WTC11 (cell line): ENCODE measurements at regions not wholly inside any gene's neighbourhood (a gene's known extent, or its start where the extent isn't known, plus 50 kb on each side); places are given as distances from the start of the nearest gene placed in this dataset.

Source experiments
- ATAC-seq: fragments of 200-7000 bp; cut with Tn5 transposase; 2 replicates; pipeline ENCODE4 v1.10.0; 2021; ENCODE audit warnings: mild to moderate bottlenecking, moderate library complexity
- CTCF ChIA-PET: fragments of 300-600 bp; sonication (Branson Sonifier 250); formaldehyde crosslinking; loops from one replicate; lab custom pipeline; 2021; ENCODE audit warnings: antibody characterized with exemption; lab: Charles Lee
- POLR2A ChIA-PET: fragments of 350-600 bp; sonication (Branson Sonifier 250); formaldehyde crosslinking; loops from one replicate; lab custom pipeline; 2021; ENCODE audit warnings: antibody characterized with exemption; lab: Charles Lee
- DNase-seq: peaks from one replicate; pipeline ENCODE4 v3.0.0; 2021; ENCODE audit warnings: low spot score
- H3K27ac Mint-ChIP-seq: 2 replicates; pipeline ENCODE4 v1.8.0; 2021; ENCODE audit warnings: mixed read lengths
- H3K27me3 Mint-ChIP-seq: 2 replicates; pipeline ENCODE4 v1.8.0; 2021; ENCODE audit warnings: low read depth, mild to moderate bottlenecking, moderate library complexity, mixed read lengths
- H3K36me3 Mint-ChIP-seq: 2 replicates; pipeline ENCODE4 v1.8.0; 2021; ENCODE audit warnings: mixed read lengths
- H3K4me1 Mint-ChIP-seq: 2 replicates; pipeline ENCODE4 v1.8.0; 2022; ENCODE audit warnings: mixed read lengths
- H3K4me3 Mint-ChIP-seq: 2 replicates; pipeline ENCODE4 v1.8.0; 2021; ENCODE audit warnings: mild to moderate bottlenecking, moderate library complexity, mixed read lengths
- H3K9me3 Mint-ChIP-seq: 2 replicates; pipeline ENCODE4 v1.8.0; 2021; ENCODE audit warnings: mixed read lengths
- CREB1 ChIP-seq: sonication (generic); formaldehyde crosslinking; IDR thresholded peaks from 2 replicates; pipeline ENCODE4 v1.8.0; 2023; ENCODE audit warnings: mild to moderate bottlenecking, missing genetic modification reagents
- FOXK1 ChIP-seq: sonication (generic); formaldehyde crosslinking; IDR thresholded peaks from 2 replicates; pipeline ENCODE4 v1.8.0; 2022; ENCODE audit warnings: mild to moderate bottlenecking, moderate library complexity, missing genetic modification reagents
- IRF2 ChIP-seq: sonication (generic); formaldehyde crosslinking; IDR thresholded peaks from 2 replicates; pipeline ENCODE4 v1.8.0; 2022; ENCODE audit warnings: low read depth, missing genetic modification reagents, borderline replicate concordance
- MXD4 ChIP-seq: fragments of 250-450 bp; sonication (Bioruptor Pico); IDR thresholded peaks from 2 replicates; pipeline ENCODE4 v1.8.0; 2021; ENCODE audit warnings: mild to moderate bottlenecking, moderate library complexity, borderline replicate concordance
- NR2C2 ChIP-seq: sonication (generic); formaldehyde crosslinking; IDR thresholded peaks from 2 replicates; pipeline ENCODE4 v1.8.0; 2022; ENCODE audit warnings: mild to moderate bottlenecking, missing genetic modification reagents
- PRRX2 ChIP-seq: fragments of 250-450 bp; sonication (Bioruptor Pico); IDR thresholded peaks from 2 replicates; pipeline ENCODE4 v1.8.0; 2021; ENCODE audit warnings: mild to moderate bottlenecking
- RELA ChIP-seq: sonication (generic); formaldehyde crosslinking; IDR thresholded peaks from 2 replicates; pipeline ENCODE4 v1.8.1; 2022; ENCODE audit warnings: missing genetic modification reagents, mild to moderate bottlenecking, borderline replicate concordance
- TCF7 ChIP-seq: sonication (generic); formaldehyde crosslinking; IDR thresholded peaks from 2 replicates; pipeline ENCODE4 v1.8.0; 2022; ENCODE audit warnings: mild to moderate bottlenecking, low read depth, missing genetic modification reagents, moderate library complexity
- TP53 ChIP-seq: sonication (generic); formaldehyde crosslinking; IDR thresholded peaks from 2 replicates; pipeline ENCODE4 v1.8.1; 2023; ENCODE audit warnings: mild to moderate bottlenecking, missing genetic modification reagents
- ZNF263 ChIP-seq: sonication (generic); formaldehyde crosslinking; IDR thresholded peaks from 2 replicates; pipeline ENCODE4 v1.8.1; 2022; ENCODE audit warnings: low read depth, mild to moderate bottlenecking, moderate library complexity, missing genetic modification reagents
- ZNF396 ChIP-seq: fragments of 250-450 bp; sonication (Bioruptor Pico); IDR thresholded peaks from 2 replicates; pipeline ENCODE4 v1.8.0; 2021; ENCODE audit warnings: mild to moderate bottlenecking, moderate library complexity, borderline replicate concordance
- TF ChIP-seq, protein P1 (sequence below): fragments of 250-450 bp; sonication (Bioruptor Pico); IDR thresholded peaks from 2 replicates; pipeline ENCODE4 v1.9.0; 2021; ENCODE audit warnings: mild to moderate bottlenecking, borderline replicate concordance
- TF ChIP-seq, protein P2 (sequence below): fragments of 250-450 bp; sonication (Bioruptor Pico); conservative IDR thresholded peaks from 2 replicates; pipeline ENCODE4 v1.9.0; 2021; ENCODE audit warnings: mild to moderate bottlenecking
- TF ChIP-seq, protein P3 (sequence below): fragments of 200-600 bp; IDR thresholded peaks from 2 replicates; pipeline ENCODE4 v1.8.0; 2022; ENCODE audit warnings: antibody characterized with exemption

DNA sequence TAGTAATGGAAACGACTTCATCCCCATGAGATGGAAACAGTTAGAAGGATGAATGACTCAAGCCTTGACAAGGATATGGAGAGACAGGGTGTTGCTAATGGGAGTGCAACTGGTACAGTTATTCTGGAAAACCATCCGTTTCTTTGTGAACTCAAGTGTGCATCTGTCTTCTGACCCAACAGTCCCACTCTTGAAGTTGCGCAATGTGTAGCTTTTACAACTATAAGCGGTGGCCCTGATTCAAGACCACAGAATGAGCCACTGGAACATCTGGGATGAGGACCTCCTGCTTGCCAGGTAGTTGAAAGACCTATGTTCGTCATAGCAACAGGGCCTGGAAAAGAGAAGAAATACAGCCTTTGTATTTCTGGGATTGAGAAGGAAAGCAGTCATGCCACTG, 115.8 kb upstream of the GMDS start (continued):
- TF ChIP-seq, protein P1, sequence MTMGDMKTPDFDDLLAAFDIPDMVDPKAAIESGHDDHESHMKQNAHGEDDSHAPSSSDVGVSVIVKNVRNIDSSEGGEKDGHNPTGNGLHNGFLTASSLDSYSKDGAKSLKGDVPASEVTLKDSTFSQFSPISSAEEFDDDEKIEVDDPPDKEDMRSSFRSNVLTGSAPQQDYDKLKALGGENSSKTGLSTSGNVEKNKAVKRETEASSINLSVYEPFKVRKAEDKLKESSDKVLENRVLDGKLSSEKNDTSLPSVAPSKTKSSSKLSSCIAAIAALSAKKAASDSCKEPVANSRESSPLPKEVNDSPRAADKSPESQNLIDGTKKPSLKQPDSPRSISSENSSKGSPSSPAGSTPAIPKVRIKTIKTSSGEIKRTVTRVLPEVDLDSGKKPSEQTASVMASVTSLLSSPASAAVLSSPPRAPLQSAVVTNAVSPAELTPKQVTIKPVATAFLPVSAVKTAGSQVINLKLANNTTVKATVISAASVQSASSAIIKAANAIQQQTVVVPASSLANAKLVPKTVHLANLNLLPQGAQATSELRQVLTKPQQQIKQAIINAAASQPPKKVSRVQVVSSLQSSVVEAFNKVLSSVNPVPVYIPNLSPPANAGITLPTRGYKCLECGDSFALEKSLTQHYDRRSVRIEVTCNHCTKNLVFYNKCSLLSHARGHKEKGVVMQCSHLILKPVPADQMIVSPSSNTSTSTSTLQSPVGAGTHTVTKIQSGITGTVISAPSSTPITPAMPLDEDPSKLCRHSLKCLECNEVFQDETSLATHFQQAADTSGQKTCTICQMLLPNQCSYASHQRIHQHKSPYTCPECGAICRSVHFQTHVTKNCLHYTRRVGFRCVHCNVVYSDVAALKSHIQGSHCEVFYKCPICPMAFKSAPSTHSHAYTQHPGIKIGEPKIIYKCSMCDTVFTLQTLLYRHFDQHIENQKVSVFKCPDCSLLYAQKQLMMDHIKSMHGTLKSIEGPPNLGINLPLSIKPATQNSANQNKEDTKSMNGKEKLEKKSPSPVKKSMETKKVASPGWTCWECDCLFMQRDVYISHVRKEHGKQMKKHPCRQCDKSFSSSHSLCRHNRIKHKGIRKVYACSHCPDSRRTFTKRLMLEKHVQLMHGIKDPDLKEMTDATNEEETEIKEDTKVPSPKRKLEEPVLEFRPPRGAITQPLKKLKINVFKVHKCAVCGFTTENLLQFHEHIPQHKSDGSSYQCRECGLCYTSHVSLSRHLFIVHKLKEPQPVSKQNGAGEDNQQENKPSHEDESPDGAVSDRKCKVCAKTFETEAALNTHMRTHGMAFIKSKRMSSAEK (CRISPR knock-in tag): no peak
- TF ChIP-seq, protein P2, sequence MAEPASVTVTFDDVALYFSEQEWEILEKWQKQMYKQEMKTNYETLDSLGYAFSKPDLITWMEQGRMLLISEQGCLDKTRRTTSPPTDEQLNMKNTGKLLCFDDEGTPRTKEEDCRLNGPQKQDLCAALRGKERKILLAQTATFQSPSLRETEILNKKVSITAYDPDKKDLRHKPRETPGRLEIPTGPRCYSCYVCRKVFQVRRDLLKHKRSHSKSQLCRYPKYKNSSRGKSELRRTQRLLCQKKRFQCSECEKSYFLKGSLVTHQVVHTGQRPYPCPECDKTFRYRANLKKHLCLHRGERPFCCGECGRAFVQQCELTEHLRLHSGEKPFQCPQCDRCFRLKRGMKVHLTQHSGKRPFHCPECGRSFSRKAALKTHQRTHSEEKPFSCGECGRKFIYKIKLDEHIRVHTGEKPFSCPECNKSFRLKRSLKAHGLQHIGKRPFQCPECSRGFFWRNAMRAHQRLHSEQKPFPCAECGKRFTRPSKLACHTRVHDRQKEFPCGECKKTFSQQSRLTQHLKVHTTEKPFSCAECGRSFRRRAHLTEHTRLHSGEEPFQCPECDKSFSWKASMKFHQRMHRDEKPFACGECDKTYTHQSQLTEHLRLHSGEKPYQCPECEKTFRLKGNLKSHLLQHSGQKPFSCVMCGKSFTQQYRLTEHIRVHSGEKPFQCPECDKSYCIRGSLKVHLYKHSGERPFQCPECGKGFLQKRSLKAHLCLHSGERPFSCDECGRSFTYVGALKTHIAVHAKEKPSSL: no peak
- TF ChIP-seq FOXK1 (CRISPR knock-in tag) (no peak), RELA (no peak), CREB1 (CRISPR knock-in tag) (no peak), MXD4 (CRISPR knock-in tag) (no peak)
- TF ChIP-seq, all 79 proteins: peak for 0

DNA sequence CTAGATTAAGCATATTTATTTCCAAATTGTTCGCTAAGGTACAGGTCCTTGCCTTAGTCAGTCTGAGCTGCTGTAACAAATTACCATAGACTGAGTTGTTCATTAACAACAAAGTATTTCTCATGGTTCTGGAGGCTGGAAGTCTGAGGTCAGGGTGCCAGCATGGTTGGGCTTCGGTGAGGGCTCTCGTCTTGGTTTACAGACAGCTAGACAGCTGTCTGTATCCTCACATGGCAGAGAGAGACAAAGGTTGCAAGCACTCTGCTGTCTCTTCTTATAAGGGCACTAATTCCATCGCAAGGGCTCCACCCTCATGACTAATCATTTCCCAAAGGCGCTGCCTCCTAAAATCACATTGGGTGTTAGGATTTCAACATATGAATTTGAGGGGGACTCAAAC, 115.3 kb upstream of the GMDS start:
- POLR2A ChIA-PET: no interaction called here
- H3K27me3 Mint-ChIP-seq: no peaks in the 10 kb centered on the region
- H3K9me3 Mint-ChIP-seq: no peaks in the 10 kb centered on the region
- peaks cover 6% of the 10 kb centered on the region; the same call in 1 of the 2 replicates for H3K4me1 Mint-ChIP-seq
- ATAC-seq (no peak), DNase-seq (no peak)
- CTCF ChIA-PET: no interaction called here
- H3K4me3 Mint-ChIP-seq: no peak overlapping the region
- no peaks in the 10 kb centered on the region for H3K36me3 Mint-ChIP-seq
- H3K27ac Mint-ChIP-seq: no peak overlapping the region
- no peak for TF ChIP-seq TP53 (CRISPR knock-in tag)
- TF ChIP-seq ZNF263 (CRISPR knock-in tag): no peak
- no peak for TF ChIP-seq RELA
- no peak for TF ChIP-seq PRRX2
- TF ChIP-seq IRF2 (CRISPR knock-in tag): no peak
- TF ChIP-seq, protein P3, sequence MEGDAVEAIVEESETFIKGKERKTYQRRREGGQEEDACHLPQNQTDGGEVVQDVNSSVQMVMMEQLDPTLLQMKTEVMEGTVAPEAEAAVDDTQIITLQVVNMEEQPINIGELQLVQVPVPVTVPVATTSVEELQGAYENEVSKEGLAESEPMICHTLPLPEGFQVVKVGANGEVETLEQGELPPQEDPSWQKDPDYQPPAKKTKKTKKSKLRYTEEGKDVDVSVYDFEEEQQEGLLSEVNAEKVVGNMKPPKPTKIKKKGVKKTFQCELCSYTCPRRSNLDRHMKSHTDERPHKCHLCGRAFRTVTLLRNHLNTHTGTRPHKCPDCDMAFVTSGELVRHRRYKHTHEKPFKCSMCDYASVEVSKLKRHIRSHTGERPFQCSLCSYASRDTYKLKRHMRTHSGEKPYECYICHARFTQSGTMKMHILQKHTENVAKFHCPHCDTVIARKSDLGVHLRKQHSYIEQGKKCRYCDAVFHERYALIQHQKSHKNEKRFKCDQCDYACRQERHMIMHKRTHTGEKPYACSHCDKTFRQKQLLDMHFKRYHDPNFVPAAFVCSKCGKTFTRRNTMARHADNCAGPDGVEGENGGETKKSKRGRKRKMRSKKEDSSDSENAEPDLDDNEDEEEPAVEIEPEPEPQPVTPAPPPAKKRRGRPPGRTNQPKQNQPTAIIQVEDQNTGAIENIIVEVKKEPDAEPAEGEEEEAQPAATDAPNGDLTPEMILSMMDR: no peak
- TF ChIP-seq NR2C2 (CRISPR knock-in tag): no peak
- no peak for TF ChIP-seq ZNF396
- TF ChIP-seq, protein P1 (CRISPR knock-in tag): no peak
- no peak for TF ChIP-seq TCF7 (CRISPR knock-in tag)
